ENCODE measurements at regions not wholly inside any gene's neighbourhood (a gene's known extent, or its start where the extent isn't known, plus 50 kb on each side); places are given as distances from the start of the nearest gene placed in this dataset.

DNA sequence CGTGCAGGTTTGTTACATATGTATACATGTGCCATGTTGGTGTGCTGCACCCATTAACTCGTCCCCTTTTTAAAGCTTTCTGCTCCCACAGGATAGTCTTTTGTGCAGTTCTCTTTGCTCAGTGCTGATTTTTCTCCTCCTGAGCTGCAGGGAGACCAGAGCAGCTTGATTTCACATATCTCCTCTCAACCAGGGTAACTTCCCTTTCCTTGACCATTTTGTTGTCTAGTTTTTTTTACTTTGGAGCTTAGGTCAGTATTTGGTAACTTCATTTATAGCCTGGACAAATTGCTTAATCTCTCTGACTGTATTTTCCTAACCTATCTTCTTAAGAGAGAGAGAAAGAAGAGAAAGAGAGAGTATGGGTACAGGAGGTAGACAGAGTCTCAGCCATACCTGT is 137.1 kb upstream of the ZNF366 start:
- POLR2A ChIA-PET: no interaction called here
- in situ Hi-C loops (cut with MboI) (no loop called here), intact Hi-C loops (cut with micrococcal nuclease) (no loop called here)
- ATAC-seq: no peak
- Histone ChIP-seq H3K79me2 (ENCODE audit: control insufficient read depth, insufficient read depth, low read length) (no peaks in the 10 kb centered on the region), H2AFZ (ENCODE audit: low read depth, low read length) (no peak overlapping the region), H3K27me3 (ENCODE audit: control insufficient read depth in 2 of 2, insufficient read depth in 2 of 2, low read length in 2 of 2) (no peaks in the 10 kb centered on the region), H3K27ac (ENCODE audit: extremely low read depth, low read depth, low read length) (no peak overlapping the region), H3K36me3 (ENCODE audit: control insufficient read depth, insufficient read depth, low read length) (no peaks in the 10 kb centered on the region), H3K4me2 (ENCODE audit: insufficient read depth, low read length) (no peak overlapping the region), H3K4me3 (no peak overlapping the region), H3K9ac (ENCODE audit: insufficient read depth in 1 of 2, low read depth in 2 of 2, low read length in 2 of 2) (no peak overlapping the region), H3K9me3 (replicated peaks; ENCODE audit: control insufficient read depth, insufficient read depth, low read depth, low read length) (no peaks in the 10 kb centered on the region), H3K4me1 (replicated peaks in 1 of 2; ENCODE audit: control insufficient read depth in 2 of 2, insufficient read depth in 2 of 2, low read length in 2 of 2) (peaks cover 0 to 8% of the 10 kb centered on the region in 2 experiments; a peak in 3 of 5 replicates), H3K9me1 (ENCODE audit: control insufficient read depth, insufficient read depth, low read length) (no peaks in the 10 kb centered on the region), H4K20me1 (replicated peaks; ENCODE audit: control insufficient read depth, insufficient read depth, low read length) (no peaks in the 10 kb centered on the region)
- TF ChIP-seq, protein P1, sequence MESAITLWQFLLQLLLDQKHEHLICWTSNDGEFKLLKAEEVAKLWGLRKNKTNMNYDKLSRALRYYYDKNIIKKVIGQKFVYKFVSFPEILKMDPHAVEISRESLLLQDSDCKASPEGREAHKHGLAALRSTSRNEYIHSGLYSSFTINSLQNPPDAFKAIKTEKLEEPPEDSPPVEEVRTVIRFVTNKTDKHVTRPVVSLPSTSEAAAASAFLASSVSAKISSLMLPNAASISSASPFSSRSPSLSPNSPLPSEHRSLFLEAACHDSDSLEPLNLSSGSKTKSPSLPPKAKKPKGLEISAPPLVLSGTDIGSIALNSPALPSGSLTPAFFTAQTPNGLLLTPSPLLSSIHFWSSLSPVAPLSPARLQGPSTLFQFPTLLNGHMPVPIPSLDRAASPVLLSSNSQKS (CRISPR knock-in tag; IDR thresholded peaks at IDR 0.05): no peak
- TF ChIP-seq ZNF232 (CRISPR knock-in tag; IDR thresholded peaks at IDR 0.05) (no peak), CHD2 (IDR thresholded peaks at IDR 0.05; ENCODE audit: low read depth, low read length) (no peak), KHSRP (IDR thresholded peaks at IDR 0.05) (no peak), SP1 (CRISPR knock-in tag; IDR thresholded peaks at IDR 0.05) (no peak)
- TF ChIP-seq, protein P2, sequence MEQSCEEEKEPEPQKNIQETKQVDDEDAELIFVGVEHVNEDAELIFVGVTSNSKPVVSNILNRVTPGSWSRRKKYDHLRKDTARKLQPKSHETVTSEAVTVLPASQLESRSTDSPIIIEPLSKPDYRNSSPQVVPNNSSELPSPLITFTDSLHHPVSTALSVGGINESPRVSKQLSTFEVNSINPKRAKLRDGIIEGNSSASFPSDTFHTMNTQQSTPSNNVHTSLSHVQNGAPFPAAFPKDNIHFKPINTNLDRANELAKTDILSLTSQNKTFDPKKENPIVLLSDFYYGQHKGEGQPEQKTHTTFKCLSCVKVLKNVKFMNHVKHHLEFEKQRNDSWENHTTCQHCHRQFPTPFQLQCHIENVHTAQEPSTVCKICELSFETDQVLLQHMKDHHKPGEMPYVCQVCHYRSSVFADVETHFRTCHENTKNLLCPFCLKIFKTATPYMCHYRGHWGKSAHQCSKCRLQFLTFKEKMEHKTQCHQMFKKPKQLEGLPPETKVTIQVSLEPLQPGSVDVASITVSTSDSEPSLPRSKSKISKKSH (CRISPR knock-in tag; IDR thresholded peaks at IDR 0.05): no peak
- TF ChIP-seq, protein P3, sequence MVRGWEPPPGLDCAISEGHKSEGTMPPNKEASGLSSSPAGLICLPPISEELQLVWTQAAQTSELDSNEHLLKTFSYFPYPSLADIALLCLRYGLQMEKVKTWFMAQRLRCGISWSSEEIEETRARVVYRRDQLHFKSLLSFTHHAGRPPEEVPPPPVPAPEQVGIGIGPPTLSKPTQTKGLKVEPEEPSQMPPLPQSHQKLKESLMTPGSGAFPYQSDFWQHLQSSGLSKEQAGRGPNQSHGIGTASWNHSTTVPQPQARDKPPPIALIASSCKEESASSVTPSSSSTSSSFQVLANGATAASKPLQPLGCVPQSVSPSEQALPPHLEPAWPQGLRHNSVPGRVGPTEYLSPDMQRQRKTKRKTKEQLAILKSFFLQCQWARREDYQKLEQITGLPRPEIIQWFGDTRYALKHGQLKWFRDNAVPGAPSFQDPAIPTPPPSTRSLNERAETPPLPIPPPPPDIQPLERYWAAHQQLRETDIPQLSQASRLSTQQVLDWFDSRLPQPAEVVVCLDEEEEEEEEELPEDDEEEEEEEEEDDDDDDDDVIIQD (CRISPR knock-in tag; IDR thresholded peaks at IDR 0.05): no peak
- CTCF ChIA-PET (ENCODE audit: low intra/inter-chr PET ratio): no interaction called here
- no TSS peak for BruUV-seq (replicated peaks)
- WGBS (ENCODE audit: insufficient coverage, low coverage, missing lambda C conversion rate): 8% methylated on average over 2 of the region's 2 CpGs
- FAIRE-seq: no peak
- no peak for DNase-seq (ENCODE audit: extremely low read depth in 1 of 4, low spot score in 3 of 4)
